B cell (primary cell): ENCODE measurements at regions not wholly inside any gene's neighbourhood (a gene's known extent, or its start where the extent isn't known, plus 50 kb on each side); places are given as distances from the start of the nearest gene placed in this dataset.

Source experiments
- ATAC-seq: fragments of 200-7000 bp; cut with Tn5 transposase; one replicate; pipeline ENCODE4 v1.10.0; 2021; ENCODE audit warnings: low read depth, mild to moderate bottlenecking, moderate number of reproducible peaks, moderate library complexity
- CTCF ChIA-PET: fragments of 350-600 bp; sonication (Branson Sonifier 250); formaldehyde crosslinking; loops from one replicate; lab custom pipeline; 2021; ENCODE audit warnings: antibody characterized with exemption, inconsistent platforms; lab: Charles Lee
- POLR2A ChIA-PET: fragments of 350-600 bp; sonication (Branson Sonifier 250); formaldehyde crosslinking; loops from one replicate; lab custom pipeline; 2021; ENCODE audit warnings: antibody characterized with exemption; lab: Charles Lee
- DNase-seq: peaks from one replicate; pipeline ENCODE4 v3.0.0; 2013
- H2AFZ ChIP-seq: 2 replicates; pipeline ENCODE4 v1.6.1; 2012; ENCODE audit warnings: mild to moderate bottlenecking, low read depth, low read length; ENCODE audit not compliant: insufficient read depth, poor library complexity, severe bottlenecking
- H3K27ac ChIP-seq, 2 donors: 1 replicate in 1 of 2; 2 replicates in 1 of 2; pipeline ENCODE4 v1.5.1; 2012 to 2013; ENCODE audit warnings: low read length in 2 of 2, mild to moderate bottlenecking in 2 of 2, moderate library complexity in 1 of 2
- H3K27me3 ChIP-seq, 4 experiments: fragments of 200-600 bp in 1 of 4; sonication (generic) in 1 of 4; replicated peaks in 1 of 4; 1 replicate in 2 of 4; 2 replicates in 2 of 4; pipeline versions ENCODE4 v1.6.1 to v1.7.0; 2013 to 2016; ENCODE audit warnings: low read length in 3 of 4, mild to moderate bottlenecking in 2 of 4, mixed read lengths in 1 of 4, moderate library complexity in 1 of 4; ENCODE audit not compliant: insufficient read depth in 4 of 4, control insufficient read depth in 3 of 4; ENCODE audit errors: control extremely low read depth in 1 of 4
- H3K36me3 ChIP-seq, 2 experiments: replicated peaks in 1 of 2; 1 replicate in 1 of 2; 2 replicates in 1 of 2; pipeline versions ENCODE4 v1.6.1 to v1.7.1; 2013; ENCODE audit warnings: low read length in 1 of 2; ENCODE audit not compliant: insufficient read depth in 2 of 2, control insufficient read depth in 1 of 2; ENCODE audit errors: control extremely low read depth in 1 of 2, extremely low read depth in 1 of 2
- H3K4me1 ChIP-seq, 2 donors: fragments of 200-600 bp in 1 of 2; sonication (generic) in 1 of 2; 1 replicate in 1 of 2; 2 replicates in 1 of 2; pipeline versions ENCODE4 v1.5.1 to v1.6.1; 2013 to 2017; ENCODE audit warnings: low read length in 2 of 2; ENCODE audit not compliant: control insufficient read depth in 2 of 2, insufficient read depth in 2 of 2
- H3K4me2 ChIP-seq: replicated peaks from 2 replicates; pipeline ENCODE3; 2012; ENCODE audit warnings: mild to moderate bottlenecking, low read depth, low read length; ENCODE audit not compliant: poor library complexity, severe bottlenecking
- H3K4me3 ChIP-seq, 5 experiments: fragments of 200-600 bp in 1 of 5; sonication (generic) in 1 of 5; 1 replicate in 3 of 5; 2 replicates in 2 of 5; pipeline versions ENCODE4 v1.5.1 to v1.7.0; 2011 to 2016; ENCODE audit warnings: low read length in 4 of 5, mild to moderate bottlenecking in 4 of 5, low read depth in 2 of 5, control low read depth in 1 of 5, moderate library complexity in 1 of 5; ENCODE audit not compliant: insufficient read depth in 1 of 5; ENCODE audit errors: control extremely low read depth in 1 of 5, extremely low read depth in 1 of 5
- H3K79me2 ChIP-seq: fragments of 200-600 bp; sonication (generic); one replicate; pipeline ENCODE4 v1.6.0; 2016; ENCODE audit warnings: low read length; ENCODE audit not compliant: control insufficient read depth, insufficient read depth
- H3K9ac ChIP-seq: fragments of 200-600 bp; sonication (generic); 2 replicates; pipeline ENCODE4 v1.6.1; 2017; ENCODE audit warnings: mild to moderate bottlenecking, low read length, moderate library complexity
- H3K9me3 ChIP-seq, 3 donors: one replicate each; pipeline versions ENCODE4 v1.6.1 to v1.7.1; 2013; ENCODE audit warnings: low read length in 2 of 3; ENCODE audit not compliant: control insufficient read depth in 2 of 3, insufficient read depth in 1 of 3; ENCODE audit errors: control extremely low read depth in 1 of 3
- H4K20me1 ChIP-seq: 2 replicates; pipeline ENCODE4 v1.6.0; 2012; ENCODE audit warnings: mild to moderate bottlenecking, low read length; ENCODE audit not compliant: insufficient read depth, control insufficient read depth, poor library complexity, severe bottlenecking
- H3K27ac Mint-ChIP-seq: one replicate; pipeline ENCODE4 v1.8.0; 2021; ENCODE audit warnings: mixed read lengths
- H3K27me3 Mint-ChIP-seq: one replicate; pipeline ENCODE4 v1.8.0; 2021; ENCODE audit warnings: mixed read lengths
- H3K4me1 Mint-ChIP-seq: one replicate; pipeline ENCODE4 v1.8.0; 2021; ENCODE audit warnings: mixed read lengths
- H3K4me3 Mint-ChIP-seq: one replicate; pipeline ENCODE4 v1.8.0; 2021; ENCODE audit warnings: mixed read lengths
- H3K9me3 Mint-ChIP-seq: one replicate; pipeline ENCODE4 v1.8.0; 2022; ENCODE audit warnings: mixed read lengths; ENCODE audit not compliant: insufficient read depth
- EZH2 ChIP-seq: IDR thresholded peaks from 2 replicates; pipeline ENCODE4 v1.6.1; 2012; ENCODE audit warnings: borderline replicate concordance, low read depth, mild to moderate bottlenecking, moderate library complexity, low read length; ENCODE audit not compliant: insufficient read depth, poor library complexity, severe bottlenecking
- WGBS: methylation state at CpG from one replicate; pipeline ENCODE4 v1.1.5; 2013; ENCODE audit warnings: missing lambda C conversion rate; ENCODE audit not compliant: insufficient coverage; 5-methylcytosine and 5-hydroxymethylcytosine counted together
- intact Hi-C: fragments of 100-400 bp; cut with micrococcal nuclease; formaldehyde crosslinking; loops from one replicate; pipeline ENCODE4 v1.10.0; 2022
- TF ChIP-seq, protein P1 (sequence below): fragments of 200-600 bp; IDR thresholded peaks from one replicate; pipeline ENCODE4 v1.8.0; 2022; ENCODE audit warnings: antibody characterized with exemption, mild to moderate bottlenecking

DNA sequence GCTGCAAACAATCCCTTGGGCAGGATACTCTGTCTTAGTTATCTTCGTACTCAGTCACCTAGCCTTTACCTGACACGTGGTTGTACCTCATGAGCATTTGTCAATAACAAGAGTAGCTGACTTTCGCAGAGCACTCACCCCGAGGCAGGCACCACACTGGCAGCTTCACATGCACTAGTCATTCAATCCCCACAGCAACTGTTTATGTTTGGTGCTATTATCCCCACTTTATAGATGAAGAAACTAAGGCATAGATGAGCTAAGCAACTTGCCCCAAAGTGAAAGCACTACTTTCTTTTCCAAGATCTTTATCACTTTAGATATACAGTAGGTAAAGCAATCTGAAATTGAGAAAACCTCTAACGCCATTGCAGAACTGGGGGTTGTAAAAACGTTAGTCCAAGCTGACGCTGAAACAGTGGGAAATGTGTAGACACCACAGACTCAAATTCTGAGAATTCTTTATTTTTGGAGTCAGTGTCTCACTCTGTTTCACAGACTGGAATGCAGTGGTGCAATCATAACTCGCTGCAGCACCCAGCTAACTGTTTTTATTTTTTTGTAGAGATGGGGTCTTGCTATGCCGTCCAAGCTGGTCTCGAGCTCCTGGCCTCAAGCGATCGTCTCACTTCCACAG, 446.0 kb downstream of the FOXO1 start:
- Histone ChIP-seq H3K36me3 (no peaks in the 10 kb centered on the region), H3K4me2 (no peak overlapping the region), H3K4me3 (no peak overlapping the region), H3K27ac (no peak overlapping the region), H4K20me1 (no peaks in the 10 kb centered on the region), H3K79me2 (no peaks in the 10 kb centered on the region), H3K9me3 (no peaks in the 10 kb centered on the region), H3K9ac (no peak overlapping the region), H3K4me1 (peaks cover 8 to 13% of the 10 kb centered on the region in 2 donors), H2AFZ (no peak overlapping the region), H3K27me3 (no peaks in the 10 kb centered on the region)
- WGBS, result 88% methylated on average over 6 of the region's 12 CpGs
- ChIA-PET CTCF (interaction anchor here (0.9 to 1.5 kb wide), 2 partner anchors 12 to 151 kb away, joined by 3 read pairs; no protein-coding TSS in a partner anchor), POLR2A (no interaction called here)
- Mint-ChIP-seq H3K4me1 (peaks cover 19% of the 10 kb centered on the region), H3K27ac (no peak overlapping the region), H3K9me3 (no peaks in the 10 kb centered on the region), H3K4me3 (no peak overlapping the region), H3K27me3 (no peaks in the 10 kb centered on the region)
- intact Hi-C loops, result loop anchor here (10.0 kb wide), 1 partner anchor 94 kb away; no protein-coding TSS in a partner anchor
- TF ChIP-seq, protein P1, sequence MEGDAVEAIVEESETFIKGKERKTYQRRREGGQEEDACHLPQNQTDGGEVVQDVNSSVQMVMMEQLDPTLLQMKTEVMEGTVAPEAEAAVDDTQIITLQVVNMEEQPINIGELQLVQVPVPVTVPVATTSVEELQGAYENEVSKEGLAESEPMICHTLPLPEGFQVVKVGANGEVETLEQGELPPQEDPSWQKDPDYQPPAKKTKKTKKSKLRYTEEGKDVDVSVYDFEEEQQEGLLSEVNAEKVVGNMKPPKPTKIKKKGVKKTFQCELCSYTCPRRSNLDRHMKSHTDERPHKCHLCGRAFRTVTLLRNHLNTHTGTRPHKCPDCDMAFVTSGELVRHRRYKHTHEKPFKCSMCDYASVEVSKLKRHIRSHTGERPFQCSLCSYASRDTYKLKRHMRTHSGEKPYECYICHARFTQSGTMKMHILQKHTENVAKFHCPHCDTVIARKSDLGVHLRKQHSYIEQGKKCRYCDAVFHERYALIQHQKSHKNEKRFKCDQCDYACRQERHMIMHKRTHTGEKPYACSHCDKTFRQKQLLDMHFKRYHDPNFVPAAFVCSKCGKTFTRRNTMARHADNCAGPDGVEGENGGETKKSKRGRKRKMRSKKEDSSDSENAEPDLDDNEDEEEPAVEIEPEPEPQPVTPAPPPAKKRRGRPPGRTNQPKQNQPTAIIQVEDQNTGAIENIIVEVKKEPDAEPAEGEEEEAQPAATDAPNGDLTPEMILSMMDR, result no peak
- no peak for TF ChIP-seq EZH2
- DNase-seq (no peak), ATAC-seq (no peak)

DNA sequence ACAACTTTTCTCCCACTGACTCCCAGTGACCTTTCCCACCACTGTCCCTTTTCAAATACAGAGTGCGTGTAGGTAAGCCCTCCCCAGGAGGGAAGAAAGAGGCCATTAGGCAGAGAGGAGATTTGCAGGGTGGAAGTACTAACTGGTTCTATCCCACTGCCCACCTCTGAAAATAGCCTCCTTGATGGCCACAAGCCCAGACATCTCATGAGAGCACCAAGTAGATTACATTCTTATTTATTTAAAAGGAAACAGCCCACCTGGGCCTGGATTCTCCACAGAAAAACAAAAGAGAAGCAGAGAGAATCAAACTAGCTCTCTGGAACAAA, 445.3 kb downstream of the FOXO1 start:
- ChIA-PET CTCF (interaction anchor here (1.5 kb wide), 1 partner anchor 11 kb away, joined by 3 read pairs; no protein-coding TSS in a partner anchor), POLR2A (no interaction called here)
- DNase-seq (no peak), ATAC-seq (no peak)
- Mint-ChIP-seq H3K4me3 (no peak overlapping the region), H3K4me1 (peaks cover 15% of the 10 kb centered on the region), H3K27me3 (no peaks in the 10 kb centered on the region), H3K27ac (no peak overlapping the region), H3K9me3 (no peaks in the 10 kb centered on the region)
- WGBS, result no CpG with 5 or more reads among the region's 1 CpG
- Histone ChIP-seq H3K4me1 (peaks cover 5 to 9% of the 10 kb centered on the region in 2 donors), H3K79me2 (no peaks in the 10 kb centered on the region), H3K9me3 (no peaks in the 10 kb centered on the region), H4K20me1 (no peaks in the 10 kb centered on the region), H3K27ac (no peak overlapping the region), H3K4me2 (no peak overlapping the region), H3K27me3 (no peaks in the 10 kb centered on the region), H2AFZ (no peak overlapping the region), H3K36me3 (no peaks in the 10 kb centered on the region), H3K9ac (no peak overlapping the region), H3K4me3 (no peak overlapping the region)
- intact Hi-C loops, result loop anchor here (10.0 kb wide), 1 partner anchor 94 kb away; no protein-coding TSS in a partner anchor
- TF ChIP-seq, protein P1, result no peak
- no peak for TF ChIP-seq EZH2
